ENCODE measurements at regions not wholly inside any gene's neighbourhood (a gene's known extent, or its start where the extent isn't known, plus 50 kb on each side); places are given as distances from the start of the nearest gene placed in this dataset.

DNA sequence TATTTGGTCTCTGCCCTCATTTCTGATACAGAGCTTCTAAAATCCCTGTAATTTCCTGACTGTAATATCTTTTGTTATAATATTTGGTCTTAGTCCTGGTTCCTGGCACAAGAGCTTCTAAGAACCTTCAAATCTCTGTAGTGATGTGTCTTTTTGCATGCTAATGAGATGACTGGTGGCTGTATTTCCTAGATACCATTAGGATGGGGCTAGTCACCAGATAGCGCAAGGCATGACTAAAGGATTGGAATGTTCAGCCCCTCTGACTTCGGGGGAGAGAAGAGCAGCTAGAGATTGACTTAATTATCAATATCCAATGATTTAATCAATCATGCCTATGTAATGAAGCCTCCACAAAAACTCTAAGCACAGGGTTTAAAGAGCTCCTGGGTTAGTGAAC lies 620.8 kb upstream of the ACVR2A start:
- Histone ChIP-seq H3K9ac (ENCODE audit: low read length) (no peak overlapping the region), H2AK5ac (ENCODE audit: low read length, severe bottlenecking) (no peak overlapping the region), H3K14ac (ENCODE audit: low read length in 2 of 2) (no peak overlapping the region), H3K4ac (ENCODE audit: low read depth in 1 of 2, low read length in 2 of 2) (no peak overlapping the region), H3K4me2 (ENCODE audit: low read length, poor library complexity, severe bottlenecking) (no peak overlapping the region), H2AFZ (ENCODE audit: low read depth, low read length) (no peak overlapping the region), H3K9me3 (ENCODE audit: control insufficient read depth, low read length) (peaks cover 11% of the 10 kb centered on the region), H3K23ac (ENCODE audit: low read length in 2 of 2) (no peak overlapping the region), H3K18ac (ENCODE audit: low read depth in 1 of 2, low read length in 2 of 2) (no peak overlapping the region), H2BK12ac (ENCODE audit: low read length in 2 of 2) (no peak overlapping the region), H4K8ac (ENCODE audit: low read length) (no peak overlapping the region), H3K4me1 (ENCODE audit: control insufficient read depth, insufficient read depth, low read depth, low read length) (no peaks in the 10 kb centered on the region), H3K27ac (ENCODE audit: low read length, poor library complexity, severe bottlenecking) (no peak overlapping the region), H2BK5ac (ENCODE audit: low read depth, low read length, poor library complexity, severe bottlenecking) (no peak overlapping the region), H3K27me3 (ENCODE audit: control insufficient read depth in 1 of 2, insufficient read depth in 1 of 2, low read length in 2 of 2) (no peaks in the 10 kb centered on the region), H3K36me3 (ENCODE audit: control insufficient read depth in 1 of 2, insufficient read depth in 2 of 2, low read depth in 1 of 2, low read length in 2 of 2) (no peaks in the 10 kb centered on the region), H2BK15ac (ENCODE audit: low read depth, poor library complexity, severe bottlenecking) (no peak overlapping the region), H3K79me1 (replicated peaks; ENCODE audit: low read length, poor library complexity, severe bottlenecking) (no peaks in the 10 kb centered on the region), H3K4me3 (ENCODE audit: insufficient read depth in 1 of 2, low read depth in 1 of 2, low read length in 2 of 2) (no peak overlapping the region), H4K91ac (ENCODE audit: low read length) (no peak overlapping the region), H2BK120ac (ENCODE audit: low read depth, low read length) (no peak overlapping the region)
- no peak for DNase-seq
- WGBS: no CpG with 5 or more reads among the region's 2 CpGs

DNA sequence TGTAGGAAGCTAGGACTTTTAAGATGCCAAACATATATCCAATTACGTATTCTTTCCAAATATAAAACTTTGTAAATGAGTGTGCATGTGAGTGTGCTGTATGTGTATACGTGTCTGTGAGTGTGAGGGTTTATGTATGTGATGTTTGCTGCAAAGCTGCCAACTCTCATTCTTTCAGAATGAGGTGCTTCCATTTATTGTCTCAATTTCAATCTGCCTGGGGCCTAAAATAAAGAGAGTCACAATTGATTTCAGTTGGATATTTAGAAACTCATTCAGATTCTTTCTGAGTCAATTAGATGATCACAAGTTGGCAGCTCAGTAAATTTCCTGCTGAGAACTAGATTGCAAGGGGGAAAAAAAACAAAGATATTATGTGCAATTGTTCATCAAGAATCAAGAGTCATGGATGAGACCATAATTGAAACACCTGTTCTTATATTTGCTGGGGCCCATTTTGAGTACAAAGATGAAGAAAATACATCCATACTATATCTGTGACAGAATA lies 621.2 kb upstream of the ACVR2A start:
- no peak overlapping the region for H3K9ac ChIP-seq (ENCODE audit: low read length)
- no peak overlapping the region for H2BK15ac ChIP-seq (ENCODE audit: low read depth, poor library complexity, severe bottlenecking)
- H3K4ac ChIP-seq (ENCODE audit: low read depth in 1 of 2, low read length in 2 of 2): no peak overlapping the region
- peaks cover 9% of the 10 kb centered on the region for H3K9me3 ChIP-seq (ENCODE audit: control insufficient read depth, low read length)
- no peaks in the 10 kb centered on the region for H3K79me1 ChIP-seq (replicated peaks; ENCODE audit: low read length, poor library complexity, severe bottlenecking)
- no peak for DNase-seq
- no peak overlapping the region for H3K27ac ChIP-seq (ENCODE audit: low read length, poor library complexity, severe bottlenecking)
- no peaks in the 10 kb centered on the region for H3K4me1 ChIP-seq (ENCODE audit: control insufficient read depth, insufficient read depth, low read depth, low read length)
- no peak overlapping the region for H4K91ac ChIP-seq (ENCODE audit: low read length)
- H3K4me3 ChIP-seq (ENCODE audit: insufficient read depth in 1 of 2, low read depth in 1 of 2, low read length in 2 of 2): no peak overlapping the region
- H3K4me2 ChIP-seq (ENCODE audit: low read length, poor library complexity, severe bottlenecking): no peak overlapping the region
- H2BK5ac ChIP-seq (ENCODE audit: low read depth, low read length, poor library complexity, severe bottlenecking): no peak overlapping the region
- H3K27me3 ChIP-seq (ENCODE audit: control insufficient read depth in 1 of 2, insufficient read depth in 1 of 2, low read length in 2 of 2): no peaks in the 10 kb centered on the region
- no peak overlapping the region for H2AK5ac ChIP-seq (ENCODE audit: low read length, severe bottlenecking)
- H2BK12ac ChIP-seq (ENCODE audit: low read length in 2 of 2): no peak overlapping the region
- H2AFZ ChIP-seq (ENCODE audit: low read depth, low read length): no peak overlapping the region
- H3K23ac ChIP-seq (ENCODE audit: low read length in 2 of 2): no peak overlapping the region
- no peak overlapping the region for H4K8ac ChIP-seq (ENCODE audit: low read length)
- no peak overlapping the region for H3K14ac ChIP-seq (ENCODE audit: low read length in 2 of 2)
- 86% methylated on average over 1 of the region's 2 CpGs for WGBS
- H2BK120ac ChIP-seq (ENCODE audit: low read depth, low read length): no peak overlapping the region
- no peak overlapping the region for H3K18ac ChIP-seq (ENCODE audit: low read depth in 1 of 2, low read length in 2 of 2)
- H3K36me3 ChIP-seq (ENCODE audit: control insufficient read depth in 1 of 2, insufficient read depth in 2 of 2, low read depth in 1 of 2, low read length in 2 of 2): no peaks in the 10 kb centered on the region

DNA sequence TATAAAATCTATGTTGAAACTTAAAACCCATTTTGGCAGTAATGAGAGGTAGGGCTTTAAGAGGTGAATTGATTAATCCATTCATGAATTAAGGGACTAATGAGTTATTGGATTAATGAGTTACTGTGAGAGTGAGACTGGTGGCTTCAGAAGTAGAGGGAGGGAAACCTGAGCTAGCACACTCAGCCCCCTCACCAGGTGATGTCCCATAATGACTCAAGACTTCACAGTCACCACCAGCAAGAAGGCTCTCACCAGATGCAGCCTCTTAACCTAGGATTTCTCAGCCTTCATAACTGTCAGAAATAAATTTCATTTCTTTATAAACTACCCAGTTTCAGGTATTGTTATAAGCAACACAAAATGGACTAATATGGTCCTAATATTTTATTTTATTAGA lies 621.7 kb upstream of the ACVR2A start:
- Histone ChIP-seq H3K4me3 (ENCODE audit: insufficient read depth in 1 of 2, low read depth in 1 of 2, low read length in 2 of 2) (no peak overlapping the region), H3K4me2 (ENCODE audit: low read length, poor library complexity, severe bottlenecking) (no peak overlapping the region), H4K91ac (ENCODE audit: low read length) (no peak overlapping the region), H3K9ac (ENCODE audit: low read length) (no peak overlapping the region), H3K27ac (ENCODE audit: low read length, poor library complexity, severe bottlenecking) (no peak overlapping the region), H3K23ac (ENCODE audit: low read length in 2 of 2) (no peak overlapping the region), H3K4ac (ENCODE audit: low read depth in 1 of 2, low read length in 2 of 2) (no peak overlapping the region), H2AK5ac (ENCODE audit: low read length, severe bottlenecking) (no peak overlapping the region), H3K4me1 (ENCODE audit: control insufficient read depth, insufficient read depth, low read depth, low read length) (no peaks in the 10 kb centered on the region), H2BK12ac (ENCODE audit: low read length in 2 of 2) (no peak overlapping the region), H3K9me3 (ENCODE audit: control insufficient read depth, low read length) (peaks cover 8% of the 10 kb centered on the region), H3K36me3 (ENCODE audit: control insufficient read depth in 1 of 2, insufficient read depth in 2 of 2, low read depth in 1 of 2, low read length in 2 of 2) (no peaks in the 10 kb centered on the region), H3K14ac (ENCODE audit: low read length in 2 of 2) (no peak overlapping the region), H2AFZ (ENCODE audit: low read depth, low read length) (no peak overlapping the region), H3K79me1 (replicated peaks; ENCODE audit: low read length, poor library complexity, severe bottlenecking) (no peaks in the 10 kb centered on the region), H2BK15ac (ENCODE audit: low read depth, poor library complexity, severe bottlenecking) (no peak overlapping the region), H4K8ac (ENCODE audit: low read length) (no peak overlapping the region), H2BK120ac (ENCODE audit: low read depth, low read length) (no peak overlapping the region), H3K18ac (ENCODE audit: low read depth in 1 of 2, low read length in 2 of 2) (no peak overlapping the region), H2BK5ac (ENCODE audit: low read depth, low read length, poor library complexity, severe bottlenecking) (no peak overlapping the region), H3K27me3 (ENCODE audit: control insufficient read depth in 1 of 2, insufficient read depth in 1 of 2, low read length in 2 of 2) (no peaks in the 10 kb centered on the region)
- DNase-seq: no peak

DNA sequence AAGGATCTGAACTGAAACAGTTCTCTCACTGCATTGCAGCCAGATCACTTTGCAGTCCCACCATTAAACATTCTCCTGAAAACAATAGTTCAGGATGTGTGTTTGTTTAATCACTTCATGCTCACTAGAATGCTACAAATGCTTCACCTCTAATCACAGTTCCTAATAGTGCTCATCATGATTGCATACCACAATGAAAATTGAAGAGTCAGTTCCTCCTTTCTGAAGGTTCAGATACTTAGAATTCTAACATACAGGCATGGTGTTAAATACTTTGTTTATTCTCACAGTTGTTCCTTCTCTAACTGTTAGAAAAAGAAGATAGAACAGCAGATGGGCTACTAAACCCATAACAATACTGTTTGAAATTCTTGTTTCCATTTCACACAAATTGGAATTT lies 622.3 kb upstream of the ACVR2A start:
- Histone ChIP-seq H3K27ac (ENCODE audit: low read length, poor library complexity, severe bottlenecking) (no peak overlapping the region), H3K79me1 (replicated peaks; ENCODE audit: low read length, poor library complexity, severe bottlenecking) (no peaks in the 10 kb centered on the region), H3K9me3 (ENCODE audit: control insufficient read depth, low read length) (peaks cover 8% of the 10 kb centered on the region), H2AFZ (ENCODE audit: low read depth, low read length) (no peak overlapping the region), H3K23ac (ENCODE audit: low read length in 2 of 2) (no peak overlapping the region), H2BK12ac (ENCODE audit: low read length in 2 of 2) (no peak overlapping the region), H3K4me2 (ENCODE audit: low read length, poor library complexity, severe bottlenecking) (no peak overlapping the region), H3K14ac (ENCODE audit: low read length in 2 of 2) (no peak overlapping the region), H2AK5ac (ENCODE audit: low read length, severe bottlenecking) (no peak overlapping the region), H2BK5ac (ENCODE audit: low read depth, low read length, poor library complexity, severe bottlenecking) (no peak overlapping the region), H4K91ac (ENCODE audit: low read length) (no peak overlapping the region), H3K18ac (ENCODE audit: low read depth in 1 of 2, low read length in 2 of 2) (no peak overlapping the region), H3K4me1 (ENCODE audit: control insufficient read depth, insufficient read depth, low read depth, low read length) (no peaks in the 10 kb centered on the region), H3K9ac (ENCODE audit: low read length) (no peak overlapping the region), H3K4me3 (ENCODE audit: insufficient read depth in 1 of 2, low read depth in 1 of 2, low read length in 2 of 2) (no peak overlapping the region), H4K8ac (ENCODE audit: low read length) (no peak overlapping the region), H3K27me3 (ENCODE audit: control insufficient read depth in 1 of 2, insufficient read depth in 1 of 2, low read length in 2 of 2) (no peaks in the 10 kb centered on the region), H3K36me3 (ENCODE audit: control insufficient read depth in 1 of 2, insufficient read depth in 2 of 2, low read depth in 1 of 2, low read length in 2 of 2) (no peaks in the 10 kb centered on the region), H3K4ac (ENCODE audit: low read depth in 1 of 2, low read length in 2 of 2) (no peak overlapping the region), H2BK15ac (ENCODE audit: low read depth, poor library complexity, severe bottlenecking) (no peak overlapping the region), H2BK120ac (ENCODE audit: low read depth, low read length) (no peak overlapping the region)
- no peak for DNase-seq
